ENCODE measurements at regions not wholly inside any gene's neighbourhood (a gene's known extent, or its start where the extent isn't known, plus 50 kb on each side); places are given as distances from the start of the nearest gene placed in this dataset.

DNA sequence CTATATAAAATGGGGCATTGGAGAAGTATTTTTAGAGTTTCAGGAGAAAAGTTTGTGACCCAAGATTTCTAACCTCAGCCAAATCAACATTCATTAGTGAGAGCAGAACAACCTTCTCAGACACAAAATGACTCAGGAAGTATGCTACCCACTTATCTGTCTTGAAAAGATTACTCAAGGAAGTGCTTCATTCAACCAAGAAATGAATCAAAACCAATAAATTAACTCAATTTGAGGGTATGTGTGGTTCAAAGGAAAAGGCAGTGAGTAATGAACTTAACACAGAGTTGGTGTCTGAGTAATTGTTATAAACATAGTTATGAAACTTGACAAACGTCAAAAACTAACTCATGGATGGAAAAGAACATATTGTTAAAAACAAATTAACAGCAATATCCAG is 227.6 kb downstream of the HAO1 start:
- no peaks in the 10 kb centered on the region for H3K36me3 ChIP-seq (ENCODE audit: control insufficient read depth in 2 of 2, insufficient read depth in 1 of 2, low read length in 2 of 2)
- no peak overlapping the region for H3K4me3 ChIP-seq (ENCODE audit: low read depth, low read length)
- POLR2A ChIA-PET = no interaction called here
- H3K4me1 ChIP-seq (ENCODE audit: control insufficient read depth, insufficient read depth, low read length) = no peaks in the 10 kb centered on the region
- TF ChIP-seq ZNF658 (tag by site-specific recombination; IDR thresholded peaks at IDR 0.05) = no peak
- TF ChIP-seq ZNF596 (tag by site-specific recombination; IDR thresholded peaks at IDR 0.05) = no peak
- no peak for TF ChIP-seq ZNF169 (tag by site-specific recombination; IDR thresholded peaks at IDR 0.05)
- no peak for TF ChIP-seq ZNF707 (tag by site-specific recombination; IDR thresholded peaks at IDR 0.05)
- TF ChIP-seq ZNF530 (tag by site-specific recombination; IDR thresholded peaks at IDR 0.05; ENCODE audit: low read depth) = no peak
- no peak for TF ChIP-seq ZNF48 (tag by site-specific recombination; IDR thresholded peaks at IDR 0.05)
- TF ChIP-seq ZNF394 (tag by site-specific recombination; IDR thresholded peaks at IDR 0.05; ENCODE audit: borderline replicate concordance) = no peak
- no peak for TF ChIP-seq OVOL3 (tag by site-specific recombination; IDR thresholded peaks at IDR 0.05)
- TF ChIP-seq TRIM28 (IDR thresholded peaks at IDR 0.05; ENCODE audit: borderline replicate concordance, low read length) = no peak
- TF ChIP-seq ZNF221 (tag by site-specific recombination; IDR thresholded peaks at IDR 0.05; ENCODE audit: borderline replicate concordance) = no peak
- TF ChIP-seq YY2 (tag by site-specific recombination; IDR thresholded peaks at IDR 0.05) = no peak
- no peak overlapping the region for H3K27ac ChIP-seq (ENCODE audit: extremely low read depth, low read depth, low read length)
- H3K9me3 ChIP-seq (ENCODE audit: control insufficient read depth, insufficient read depth, low read depth, low read length) = no peaks in the 10 kb centered on the region
- CTCF ChIA-PET = no interaction called here

DNA sequence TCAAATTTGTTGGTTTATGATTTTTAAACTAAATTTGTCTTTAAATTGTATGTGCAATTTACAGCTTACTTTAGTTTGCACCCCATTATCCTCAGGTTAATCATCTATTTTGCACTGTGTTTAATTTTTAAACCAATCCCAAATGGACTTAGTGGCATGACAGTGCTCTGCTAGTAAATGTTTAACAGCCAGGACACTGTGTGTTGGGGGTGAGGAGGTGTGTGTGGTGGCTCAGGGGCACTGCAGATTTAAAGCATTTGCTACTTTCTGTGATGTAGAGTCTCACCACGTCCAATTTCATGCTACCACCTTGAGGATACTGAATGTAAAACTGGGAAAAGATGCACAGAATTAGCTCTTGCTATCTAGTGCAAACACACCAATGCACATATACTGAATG is 225.7 kb downstream of the HAO1 start:
- Histone ChIP-seq H3K4me1 (ENCODE audit: control insufficient read depth, insufficient read depth, low read length) (no peaks in the 10 kb centered on the region), H3K36me3 (ENCODE audit: control insufficient read depth in 2 of 2, insufficient read depth in 1 of 2, low read length in 2 of 2) (no peaks in the 10 kb centered on the region), H3K4me3 (ENCODE audit: low read depth, low read length) (no peak overlapping the region), H3K9me3 (ENCODE audit: control insufficient read depth, insufficient read depth, low read depth, low read length) (no peaks in the 10 kb centered on the region), H3K27ac (ENCODE audit: extremely low read depth, low read depth, low read length) (no peak overlapping the region)
- ChIA-PET POLR2A (no interaction called here), CTCF (interaction anchor here (0.7 kb wide), 1 partner anchor 126 kb away, joined by 3 read pairs; no protein-coding TSS in a partner anchor)
- TF ChIP-seq, protein P1, sequence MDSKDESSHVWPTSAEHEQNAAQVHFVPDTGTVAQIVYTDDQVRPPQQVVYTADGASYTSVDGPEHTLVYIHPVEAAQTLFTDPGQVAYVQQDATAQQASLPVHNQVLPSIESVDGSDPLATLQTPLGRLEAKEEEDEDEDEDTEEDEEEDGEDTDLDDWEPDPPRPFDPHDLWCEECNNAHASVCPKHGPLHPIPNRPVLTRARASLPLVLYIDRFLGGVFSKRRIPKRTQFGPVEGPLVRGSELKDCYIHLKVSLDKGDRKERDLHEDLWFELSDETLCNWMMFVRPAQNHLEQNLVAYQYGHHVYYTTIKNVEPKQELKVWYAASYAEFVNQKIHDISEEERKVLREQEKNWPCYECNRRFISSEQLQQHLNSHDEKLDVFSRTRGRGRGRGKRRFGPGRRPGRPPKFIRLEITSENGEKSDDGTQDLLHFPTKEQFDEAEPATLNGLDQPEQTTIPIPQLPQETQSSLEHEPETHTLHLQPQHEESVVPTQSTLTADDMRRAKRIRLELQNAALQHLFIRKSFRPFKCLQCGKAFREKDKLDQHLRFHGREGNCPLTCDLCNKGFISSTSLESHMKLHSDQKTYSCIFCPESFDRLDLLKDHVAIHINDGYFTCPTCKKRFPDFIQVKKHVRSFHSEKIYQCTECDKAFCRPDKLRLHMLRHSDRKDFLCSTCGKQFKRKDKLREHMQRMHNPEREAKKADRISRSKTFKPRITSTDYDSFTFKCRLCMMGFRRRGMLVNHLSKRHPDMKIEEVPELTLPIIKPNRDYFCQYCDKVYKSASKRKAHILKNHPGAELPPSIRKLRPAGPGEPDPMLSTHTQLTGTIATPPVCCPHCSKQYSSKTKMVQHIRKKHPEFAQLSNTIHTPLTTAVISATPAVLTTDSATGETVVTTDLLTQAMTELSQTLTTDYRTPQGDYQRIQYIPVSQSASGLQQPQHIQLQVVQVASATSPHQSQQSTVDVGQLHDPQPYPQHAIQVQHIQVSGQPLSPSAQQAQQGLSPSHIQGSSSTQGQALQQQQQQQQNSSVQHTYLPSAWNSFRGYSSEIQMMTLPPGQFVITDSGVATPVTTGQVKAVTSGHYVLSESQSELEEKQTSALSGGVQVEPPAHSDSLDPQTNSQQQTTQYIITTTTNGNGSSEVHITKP (tag by site-specific recombination; IDR thresholded peaks at IDR 0.05) = no peak
- TF ChIP-seq, protein P2, sequence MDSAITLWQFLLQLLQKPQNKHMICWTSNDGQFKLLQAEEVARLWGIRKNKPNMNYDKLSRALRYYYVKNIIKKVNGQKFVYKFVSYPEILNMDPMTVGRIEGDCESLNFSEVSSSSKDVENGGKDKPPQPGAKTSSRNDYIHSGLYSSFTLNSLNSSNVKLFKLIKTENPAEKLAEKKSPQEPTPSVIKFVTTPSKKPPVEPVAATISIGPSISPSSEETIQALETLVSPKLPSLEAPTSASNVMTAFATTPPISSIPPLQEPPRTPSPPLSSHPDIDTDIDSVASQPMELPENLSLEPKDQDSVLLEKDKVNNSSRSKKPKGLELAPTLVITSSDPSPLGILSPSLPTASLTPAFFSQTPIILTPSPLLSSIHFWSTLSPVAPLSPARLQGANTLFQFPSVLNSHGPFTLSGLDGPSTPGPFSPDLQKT (IDR thresholded peaks at IDR 0.05; ENCODE audit: borderline replicate concordance, low read depth, low read length) = no peak
- no peak for TF ChIP-seq ZNF514 (tag by site-specific recombination; IDR thresholded peaks at IDR 0.05)
- no peak for TF ChIP-seq ZNF610 (tag by site-specific recombination; IDR thresholded peaks at IDR 0.05; ENCODE audit: borderline replicate concordance)
- no peak for TF ChIP-seq ZNF138 (tag by site-specific recombination; IDR thresholded peaks at IDR 0.05; ENCODE audit: borderline replicate concordance)
- no peak for TF ChIP-seq ZNF560 (tag by site-specific recombination; IDR thresholded peaks at IDR 0.05; ENCODE audit: borderline replicate concordance)
- TF ChIP-seq, protein P3, sequence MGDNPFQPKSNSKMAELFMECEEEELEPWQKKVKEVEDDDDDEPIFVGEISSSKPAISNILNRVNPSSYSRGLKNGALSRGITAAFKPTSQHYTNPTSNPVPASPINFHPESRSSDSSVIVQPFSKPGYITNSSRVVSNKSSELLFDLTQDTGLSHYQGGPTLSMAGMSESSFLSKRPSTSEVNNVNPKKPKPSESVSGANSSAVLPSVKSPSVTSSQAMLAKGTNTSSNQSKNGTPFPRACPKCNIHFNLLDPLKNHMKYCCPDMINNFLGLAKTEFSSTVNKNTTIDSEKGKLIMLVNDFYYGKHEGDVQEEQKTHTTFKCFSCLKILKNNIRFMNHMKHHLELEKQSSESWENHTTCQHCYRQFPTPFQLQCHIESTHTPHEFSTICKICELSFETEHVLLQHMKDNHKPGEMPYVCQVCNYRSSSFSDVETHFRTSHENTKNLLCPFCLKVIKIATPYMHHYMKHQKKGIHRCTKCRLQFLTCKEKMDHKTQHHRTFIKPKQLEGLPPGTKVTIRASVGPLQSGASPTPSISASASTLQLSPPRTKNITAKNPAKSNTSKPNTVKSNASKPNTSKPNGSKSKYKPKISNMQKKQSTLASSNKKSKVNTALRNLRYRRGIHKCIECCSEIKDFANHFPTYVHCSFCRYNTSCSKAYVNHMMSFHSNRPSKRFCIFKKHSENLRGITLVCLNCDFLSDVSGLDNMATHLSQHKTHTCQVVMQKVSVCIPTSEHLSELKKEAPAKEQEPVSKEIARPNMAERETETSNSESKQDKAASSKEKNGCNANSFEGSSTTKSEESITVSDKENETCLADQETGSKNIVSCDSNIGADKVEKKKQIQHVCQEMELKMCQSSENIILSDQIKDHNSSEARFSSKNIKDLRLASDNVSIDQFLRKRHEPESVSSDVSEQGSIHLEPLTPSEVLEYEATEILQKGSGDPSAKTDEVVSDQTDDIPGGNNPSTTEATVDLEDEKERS (tag by site-specific recombination; IDR thresholded peaks at IDR 0.05) = no peak
- no peak for TF ChIP-seq ZNF362 (tag by site-specific recombination; IDR thresholded peaks at IDR 0.05)
- no peak for TF ChIP-seq ZNF561 (tag by site-specific recombination; IDR thresholded peaks at IDR 0.05; ENCODE audit: borderline replicate concordance)
- TF ChIP-seq ZNF184 (tag by site-specific recombination; IDR thresholded peaks at IDR 0.05) = no peak
- TF ChIP-seq, protein P4, sequence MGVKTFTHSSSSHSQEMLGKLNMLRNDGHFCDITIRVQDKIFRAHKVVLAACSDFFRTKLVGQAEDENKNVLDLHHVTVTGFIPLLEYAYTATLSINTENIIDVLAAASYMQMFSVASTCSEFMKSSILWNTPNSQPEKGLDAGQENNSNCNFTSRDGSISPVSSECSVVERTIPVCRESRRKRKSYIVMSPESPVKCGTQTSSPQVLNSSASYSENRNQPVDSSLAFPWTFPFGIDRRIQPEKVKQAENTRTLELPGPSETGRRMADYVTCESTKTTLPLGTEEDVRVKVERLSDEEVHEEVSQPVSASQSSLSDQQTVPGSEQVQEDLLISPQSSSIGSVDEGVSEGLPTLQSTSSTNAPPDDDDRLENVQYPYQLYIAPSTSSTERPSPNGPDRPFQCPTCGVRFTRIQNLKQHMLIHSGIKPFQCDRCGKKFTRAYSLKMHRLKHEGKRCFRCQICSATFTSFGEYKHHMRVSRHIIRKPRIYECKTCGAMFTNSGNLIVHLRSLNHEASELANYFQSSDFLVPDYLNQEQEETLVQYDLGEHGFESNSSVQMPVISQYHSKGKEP (tag by site-specific recombination; IDR thresholded peaks at IDR 0.05) = no peak
